K562 (cell line): ENCODE measurements at regions not wholly inside any gene's neighbourhood (a gene's known extent, or its start where the extent isn't known, plus 50 kb on each side); places are given as distances from the start of the nearest gene placed in this dataset.

Source experiments
- ARID3B ChIP-seq: fragments of 250-450 bp; sonication (Bioruptor Pico); IDR thresholded peaks from 2 replicates; pipeline ENCODE4 v1.4.0; 2020; ENCODE audit warnings: borderline replicate concordance
- ESRRA ChIP-seq: fragments of 450-650 bp; IDR thresholded peaks from 2 replicates; pipeline ENCODE4 v1.6.1; 2014; ENCODE audit warnings: low read depth, mild to moderate bottlenecking, moderate library complexity, borderline replicate concordance
- JUND ChIP-seq, 2 experiments: IDR thresholded peaks; 2 replicates in 1 of 2; 3 replicates in 1 of 2; pipeline ENCODE4 v1.6.1; 2011; ENCODE audit warnings: borderline replicate concordance in 2 of 2, low read depth in 2 of 2, low read length in 2 of 2, improper control_type of control experiment in 1 of 2, missing biosample characterization in 1 of 2, missing genetic modification characterization in 1 of 2, missing genetic modification reagents in 1 of 2
- MCM7 ChIP-seq, 2 experiments: fragments of 450-650 bp; IDR thresholded peaks; 2 replicates each; pipeline ENCODE4 v1.6.1; 2016 to 2018
- MTA1 ChIP-seq: fragments of 450-650 bp; IDR thresholded peaks from 2 replicates; pipeline ENCODE4 v1.6.1; 2017; ENCODE audit warnings: borderline replicate concordance
- MYC ChIP-seq, 2 experiments: fragments of 250-450 bp in 1 of 2; sonication (Bioruptor Pico) in 1 of 2; IDR thresholded peaks; 2 replicates each; pipeline versions ENCODE4 v1.5.1 to v1.6.1; 2012 to 2021; ENCODE audit warnings: low read depth in 2 of 2, borderline replicate concordance in 1 of 2, improper control_type of control experiment in 1 of 2, low read length in 1 of 2, mild to moderate bottlenecking in 1 of 2, moderate library complexity in 1 of 2
- NCOA1 ChIP-seq: fragments of 450-650 bp; IDR thresholded peaks from 2 replicates; pipeline ENCODE4 v1.6.1; 2016; ENCODE audit warnings: low read depth
- PTTG1 ChIP-seq: fragments of 450-650 bp; IDR thresholded peaks from 2 replicates; pipeline ENCODE4 v1.6.1; 2016; ENCODE audit warnings: low read depth, mild to moderate bottlenecking, missing genetic modification characterization, missing compliant biosample characterization
- SMAD3 ChIP-seq: fragments of 450-650 bp; formaldehyde crosslinking; conservative IDR thresholded peaks from 2 replicates; pipeline ENCODE4 v1.4.0; 2020; ENCODE audit warnings: mild to moderate bottlenecking
- SOX6 ChIP-seq: fragments of 450-650 bp; IDR thresholded peaks from 2 replicates; pipeline ENCODE4 v1.6.1; 2014; ENCODE audit warnings: mild to moderate bottlenecking
- TSHZ1 ChIP-seq: fragments of 250-450 bp; sonication (Bioruptor Pico); IDR thresholded peaks from 2 replicates; pipeline ENCODE4 v1.4.0; 2020; ENCODE audit warnings: mild to moderate bottlenecking, moderate library complexity
- VEZF1 ChIP-seq: fragments of 200-800 bp; sonication (Bioruptor generic); IDR thresholded peaks from 2 replicates; pipeline ENCODE4 v1.6.1; 2017; ENCODE audit warnings: missing genetic modification characterization, missing compliant biosample characterization
- TF ChIP-seq, protein P1 (sequence below): sonication (generic); IDR thresholded peaks from 2 replicates; pipeline ENCODE4 v1.6.1; 2016

GRCh38 chr22:49133541-49133940, 694.1 kb downstream of the BRD1 start (continued):
- TF ChIP-seq MTA1 = no peak
- TF ChIP-seq ARID3B = no peak
- no peak for TF ChIP-seq JUND (IDR thresholded peaks at IDR 0.05; ENCODE audit: borderline replicate concordance, low read depth, low read length)
- TF ChIP-seq JUND (tag; IDR thresholded peaks at IDR 0.05; ENCODE audit: borderline replicate concordance, low read depth, low read length) = no peak
- no peak for TF ChIP-seq ESRRA
- no peak for TF ChIP-seq TSHZ1 (CRISPR knock-in tag)
- TF ChIP-seq MCM7 (IDR thresholded peaks at IDR 0.05) = no peak
- TF ChIP-seq, protein P1, sequence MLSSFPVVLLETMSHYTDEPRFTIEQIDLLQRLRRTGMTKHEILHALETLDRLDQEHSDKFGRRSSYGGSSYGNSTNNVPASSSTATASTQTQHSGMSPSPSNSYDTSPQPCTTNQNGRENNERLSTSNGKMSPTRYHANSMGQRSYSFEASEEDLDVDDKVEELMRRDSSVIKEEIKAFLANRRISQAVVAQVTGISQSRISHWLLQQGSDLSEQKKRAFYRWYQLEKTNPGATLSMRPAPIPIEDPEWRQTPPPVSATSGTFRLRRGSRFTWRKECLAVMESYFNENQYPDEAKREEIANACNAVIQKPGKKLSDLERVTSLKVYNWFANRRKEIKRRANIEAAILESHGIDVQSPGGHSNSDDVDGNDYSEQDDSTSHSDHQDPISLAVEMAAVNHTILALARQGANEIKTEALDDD = no peak
- TF ChIP-seq SOX6 = no peak
- TF ChIP-seq SMAD3 (CRISPR knock-in tag) = no peak
- TF ChIP-seq VEZF1 (CRISPR knock-in tag) = no peak
- TF ChIP-seq MYC (IDR thresholded peaks at IDR 0.05; ENCODE audit: low read depth, low read length) = no peak
- no peak for TF ChIP-seq MYC (CRISPR knock-in tag; IDR thresholded peaks at IDR 0.05; ENCODE audit: borderline replicate concordance, low read depth)
- no peak for TF ChIP-seq NCOA1
- no peak for TF ChIP-seq PTTG1 (tag)
